ENCODE measurements at regions not wholly inside any gene's neighbourhood (a gene's known extent, or its start where the extent isn't known, plus 50 kb on each side); places are given as distances from the start of the nearest gene placed in this dataset.

GRCh38 chrX:130974323-130974722 lies 71.3 kb upstream of the ENOX2 start:
- TF ChIP-seq ZFX (IDR thresholded peaks at IDR 0.05; ENCODE audit: borderline replicate concordance) (no peak), CTCF (IDR thresholded peaks at IDR 0.05) (no peak)
- no peak overlapping the region for H3K27ac ChIP-seq

GRCh38 chrX:130975947-130976346 lies 72.9 kb upstream of the ENOX2 start:
- no peak overlapping the region for H3K27ac ChIP-seq
- peak; percentile 61 for TF ChIP-seq CTCF (IDR thresholded peaks at IDR 0.05)
- TF ChIP-seq ZFX (IDR thresholded peaks at IDR 0.05; ENCODE audit: borderline replicate concordance), result no peak

- no peak for TF ChIP-seq CTCF (IDR thresholded peaks at IDR 0.05)
- TF ChIP-seq ZFX (IDR thresholded peaks at IDR 0.05; ENCODE audit: borderline replicate concordance), result no peak
- H3K27ac ChIP-seq, result no peak overlapping the region
These were observed 76.3 kb upstream of the ARHGAP36 start for GRCh38 chrX:130981836-130982235.

- TF ChIP-seq ZFX (IDR thresholded peaks at IDR 0.05; ENCODE audit: borderline replicate concordance), result no peak
- TF ChIP-seq CTCF (IDR thresholded peaks at IDR 0.05), result no peak
These were observed 73.4 kb upstream of the ARHGAP36 start for GRCh38 chrX:130984782-130985181.

GRCh38 chrX:130987241-130987640 lies 70.9 kb upstream of the ARHGAP36 start:
- TF ChIP-seq ZFX (IDR thresholded peaks at IDR 0.05; ENCODE audit: borderline replicate concordance) (no peak), CTCF (IDR thresholded peaks at IDR 0.05) (no peak)
- no peak overlapping the region for H3K27ac ChIP-seq

More at GRCh38 chrX:130984782-130985181, 73.4 kb upstream of the ARHGAP36 start:
- H3K27ac ChIP-seq, result peak overlapping the region; percentile 8; the same call in 1 of the 2 replicates

GRCh38 chrX:130990723-130991122 lies 67.4 kb upstream of the ARHGAP36 start:
- TF ChIP-seq CTCF (IDR thresholded peaks at IDR 0.05), result no peak
- no peak for TF ChIP-seq ZFX (IDR thresholded peaks at IDR 0.05; ENCODE audit: borderline replicate concordance)
- no peak overlapping the region for H3K27ac ChIP-seq

GRCh38 chrX:130994671-130995070 lies 63.5 kb upstream of the ARHGAP36 start:
- TF ChIP-seq CTCF (IDR thresholded peaks at IDR 0.05) (peak; percentile 66), ZFX (IDR thresholded peaks at IDR 0.05; ENCODE audit: borderline replicate concordance) (no peak)
- no peak overlapping the region for H3K27ac ChIP-seq
